Mesodermal cell (in vitro differentiated cells): ENCODE measurements at regions not wholly inside any gene's neighbourhood (a gene's known extent, or its start where the extent isn't known, plus 50 kb on each side); places are given as distances from the start of the nearest gene placed in this dataset.

ENCODE experiments used
- H3K27ac ChIP-seq: 2 replicates; pipeline ENCODE4 v1.7.0; 2013; ENCODE audit warnings: mild to moderate bottlenecking, low read depth, low read length, moderate library complexity; ENCODE audit not compliant: severe bottlenecking
- H3K36me3 ChIP-seq: 2 replicates; pipeline ENCODE4 v1.7.1; 2013; ENCODE audit warnings: mild to moderate bottlenecking, low read length, moderate library complexity; ENCODE audit not compliant: control insufficient read depth, insufficient read depth
- H3K4me1 ChIP-seq: one replicate; pipeline ENCODE4 v1.7.1; 2013; ENCODE audit warnings: mild to moderate bottlenecking, low read length; ENCODE audit not compliant: insufficient read depth, control insufficient read depth, poor library complexity, severe bottlenecking
- H3K4me3 ChIP-seq: 2 replicates; pipeline ENCODE4 v1.7.0; 2013; ENCODE audit warnings: low read length, control low read depth, mild to moderate bottlenecking; ENCODE audit not compliant: insufficient read depth, poor library complexity, severe bottlenecking; ENCODE audit errors: extremely low read depth
- H3K9me3 ChIP-seq: 2 replicates; pipeline ENCODE4 v1.7.1; 2013; ENCODE audit warnings: mild to moderate bottlenecking, low read length, moderate library complexity; ENCODE audit not compliant: control insufficient read depth
- WGBS, 2 experiments: methylation state at CpG; one replicate each; pipeline ENCODE4 v1.1.5; 2013; ENCODE audit warnings: missing lambda C conversion rate in 2 of 2; ENCODE audit not compliant: insufficient coverage in 2 of 2; 5-methylcytosine and 5-hydroxymethylcytosine counted together

- Histone ChIP-seq H3K4me1 (no peaks in the 10 kb centered on the region), H3K27ac (no peak overlapping the region), H3K4me3 (no peak overlapping the region), H3K36me3 (no peaks in the 10 kb centered on the region), H3K9me3 (peaks cover 12% of the 10 kb centered on the region)
- 92 to 96% methylated on average over 5 of the region's 5 CpGs for WGBS, 2 experiments
Observed at GRCh38 chr16:9484881-9485280, 393.4 kb downstream of the HAPSTR1 start.

- Histone ChIP-seq H3K27ac (peak overlapping the region; percentile 53), H3K4me1 (no peaks in the 10 kb centered on the region), H3K4me3 (no peak overlapping the region), H3K36me3 (no peaks in the 10 kb centered on the region), H3K9me3 (peaks cover 22% of the 10 kb centered on the region)
- WGBS, 2 experiments: 88% methylated on average over 9 to 10 of the region's 10 CpGs
Observed at GRCh38 chr16:9489835-9490467, 398.5 kb downstream of the HAPSTR1 start.

- peaks cover 10% of the 10 kb centered on the region for H3K9me3 ChIP-seq
- H3K36me3 ChIP-seq: no peaks in the 10 kb centered on the region
- WGBS, 2 experiments: 85 to 91% methylated on average over 2 of the region's 3 CpGs
- no peak overlapping the region for H3K4me3 ChIP-seq
- no peaks in the 10 kb centered on the region for H3K4me1 ChIP-seq
- H3K27ac ChIP-seq: no peak overlapping the region
Observed at GRCh38 chr16:9495824-9496223, 404.4 kb downstream of the HAPSTR1 start.

- H3K27ac ChIP-seq: no peak overlapping the region
- WGBS, 2 experiments: 82 to 100% methylated on average over 1 to 2 of the region's 3 CpGs
- peaks cover 3% of the 10 kb centered on the region for H3K9me3 ChIP-seq
- H3K4me3 ChIP-seq: no peak overlapping the region
- no peaks in the 10 kb centered on the region for H3K36me3 ChIP-seq
- no peaks in the 10 kb centered on the region for H3K4me1 ChIP-seq
Observed at GRCh38 chr16:9497750-9498149, 406.3 kb downstream of the HAPSTR1 start.

GRCh38 chr16:9499941-9500593 is 408.6 kb downstream of the HAPSTR1 start:
- H3K4me3 ChIP-seq: no peak overlapping the region
- H3K4me1 ChIP-seq: peaks cover 4% of the 10 kb centered on the region
- H3K27ac ChIP-seq: no peak overlapping the region
- 57% methylated on average over 1 of the region's 1 CpG; no CpG with 5 or more reads in 1 of the 2 experiments for WGBS, 2 experiments
- peaks cover 3% of the 10 kb centered on the region for H3K9me3 ChIP-seq
- H3K36me3 ChIP-seq: no peaks in the 10 kb centered on the region

- Histone ChIP-seq H3K9me3 (peaks cover 3% of the 10 kb centered on the region), H3K4me1 (peaks cover 4% of the 10 kb centered on the region), H3K4me3 (no peak overlapping the region), H3K36me3 (no peaks in the 10 kb centered on the region), H3K27ac (no peak overlapping the region)
- WGBS, 2 experiments: 80 to 88% methylated on average over 2 of the region's 2 CpGs
Observed at GRCh38 chr16:9500872-9501271, 409.4 kb downstream of the HAPSTR1 start.

GRCh38 chr16:9503251-9503984 is 412.0 kb downstream of the HAPSTR1 start:
- Histone ChIP-seq H3K9me3 (peaks cover 3% of the 10 kb centered on the region), H3K27ac (peak overlapping the region; percentile 16), H3K36me3 (no peaks in the 10 kb centered on the region), H3K4me3 (no peak overlapping the region), H3K4me1 (peaks cover 4% of the 10 kb centered on the region)
- 56 to 90% methylated on average over 2 of the region's 3 CpGs for WGBS, 2 experiments

GRCh38 chr16:9508328-9508936 is 417.0 kb downstream of the HAPSTR1 start:
- H3K4me3 ChIP-seq: no peak overlapping the region
- no peaks in the 10 kb centered on the region for H3K36me3 ChIP-seq
- 88 to 93% methylated on average over 4 of the region's 6 CpGs for WGBS, 2 experiments
- peaks cover 4% of the 10 kb centered on the region for H3K4me1 ChIP-seq
- peaks cover 6% of the 10 kb centered on the region for H3K9me3 ChIP-seq
- H3K27ac ChIP-seq: no peak overlapping the region

- Histone ChIP-seq H3K4me3 (no peak overlapping the region), H3K27ac (no peak overlapping the region), H3K36me3 (no peaks in the 10 kb centered on the region), H3K4me1 (no peaks in the 10 kb centered on the region), H3K9me3 (peaks cover 6% of the 10 kb centered on the region)
- no CpG with 5 or more reads among the region's 2 CpGs for WGBS, 2 experiments
Observed at GRCh38 chr16:9509663-9510062, 418.2 kb downstream of the HAPSTR1 start.

- Histone ChIP-seq H3K4me1 (no peaks in the 10 kb centered on the region), H3K4me3 (no peak overlapping the region), H3K36me3 (no peaks in the 10 kb centered on the region), H3K9me3 (peaks cover 6% of the 10 kb centered on the region), H3K27ac (no peak overlapping the region)
- WGBS, 2 experiments: 97 to 100% methylated on average over 3 to 4 of the region's 7 CpGs
Observed at GRCh38 chr16:9511389-9511788, 419.9 kb downstream of the HAPSTR1 start.
